Lung (tissue), 11 donors: ENCODE measurements at regions not wholly inside any gene's neighbourhood (a gene's known extent, or its start where the extent isn't known, plus 50 kb on each side); places are given as distances from the start of the nearest gene placed in this dataset.

Experiments used
- ATAC-seq: fragments of 200-7000 bp; cut with Tn5 transposase; one replicate; pipeline ENCODE4 v1.9.1; 2020; ENCODE audit warnings: moderate number of reproducible peaks; ENCODE audit not compliant: insufficient read depth, low FRiP score
- DNase-seq, 3 donors: peaks; one replicate each; pipeline ENCODE4 v3.0.0-alpha.2; 2013 to 2017
- H3K27ac ChIP-seq, 2 donors: one replicate each; pipeline ENCODE4 v1.5.1; 2013; ENCODE audit warnings: mild to moderate bottlenecking in 2 of 2, moderate library complexity in 2 of 2, control low read depth in 1 of 2, inconsistent platforms in 1 of 2, low read depth in 1 of 2, low read length in 1 of 2
- H3K27me3 ChIP-seq, 3 donors: one replicate each; pipeline ENCODE4 v1.5.1; 2013; ENCODE audit warnings: low read length in 2 of 3; ENCODE audit not compliant: control insufficient read depth in 3 of 3, insufficient read depth in 3 of 3
- H3K36me3 ChIP-seq, 4 donors: one replicate each; pipeline ENCODE4 v1.5.1; 2013; ENCODE audit warnings: low read length in 4 of 4, mild to moderate bottlenecking in 1 of 4, moderate library complexity in 1 of 4; ENCODE audit not compliant: control insufficient read depth in 4 of 4, insufficient read depth in 4 of 4
- H3K4me1 ChIP-seq, 5 donors: one replicate each; pipeline ENCODE4 v1.5.1; 2013; ENCODE audit warnings: low read length in 5 of 5, mild to moderate bottlenecking in 2 of 5, moderate library complexity in 1 of 5; ENCODE audit not compliant: control insufficient read depth in 5 of 5, insufficient read depth in 5 of 5
- H3K4me3 ChIP-seq: one replicate; pipeline ENCODE4 v1.5.1; 2013; ENCODE audit warnings: mild to moderate bottlenecking, control low read depth, moderate library complexity
- H3K9ac ChIP-seq, 2 donors: one replicate each; pipeline ENCODE4 v1.5.1; 2013; ENCODE audit warnings: low read length in 2 of 2, control low read depth in 1 of 2; ENCODE audit not compliant: insufficient read depth in 1 of 2
- H3K9me3 ChIP-seq, 4 donors: one replicate each; pipeline ENCODE4 v1.5.1; 2013; ENCODE audit warnings: low read length in 3 of 4, mild to moderate bottlenecking in 1 of 4, moderate library complexity in 1 of 4; ENCODE audit not compliant: control insufficient read depth in 4 of 4, insufficient read depth in 3 of 4
- CTCF ChIP-seq: IDR thresholded peaks from 2 replicates; pipeline ENCODE4 v1.5.1; 2012; ENCODE audit warnings: mild to moderate bottlenecking; ENCODE audit errors: control extremely low read depth, extremely low read depth
- WGBS, 2 donors: extraction: QIAGEN DNeasy Blood & Tissue Kit; methylation state at CpG; one replicate each; pipeline ENCODE4 v1.1.7; 2013; 5-methylcytosine and 5-hydroxymethylcytosine counted together
- donor health status: control.
- donor health status: control.
- donor health status: Bipolar disorder and iron deficiency.
- donor health status: healthy.
- donor health status: DM: yes; HTN: yes; CAD: no.

GRCh38 chr1:82604524-82604923 lies 803.8 kb downstream of the ADGRL2 start:
- Histone ChIP-seq H3K9ac (no peak overlapping the region), H3K4me3 (no peak overlapping the region), H3K4me1 (peaks cover 0 to 3% (median 0%) of the 10 kb centered on the region in 5 donors), H3K36me3 (no peaks in the 10 kb centered on the region), H3K27ac (no peak overlapping the region), H3K27me3 (no peaks in the 10 kb centered on the region), H3K9me3 (no peaks in the 10 kb centered on the region)
- DNase-seq (peak in 1 of 3 donors; percentile 18), ATAC-seq (no peak)
- 72% methylated on average over 4 of the region's 4 CpGs for WGBS, 2 donors
- TF ChIP-seq CTCF: no peak

- no peak for DNase-seq
- H3K9me3 ChIP-seq: no peaks in the 10 kb centered on the region
- H3K27me3 ChIP-seq: no peaks in the 10 kb centered on the region
- H3K36me3 ChIP-seq: no peaks in the 10 kb centered on the region
- H3K9ac ChIP-seq: no peak overlapping the region
- peaks cover 0 to 25% (median 0%) of the 10 kb centered on the region in 5 donors for H3K4me1 ChIP-seq
- TF ChIP-seq CTCF: no peak
- no peak for ATAC-seq
- no peak overlapping the region for H3K4me3 ChIP-seq
- no peak overlapping the region for H3K27ac ChIP-seq
Observed at GRCh38 chr1:82600314-82600713, 799.6 kb downstream of the ADGRL2 start.

GRCh38 chr1:82598812-82599211 lies 798.1 kb downstream of the ADGRL2 start:
- H3K36me3 ChIP-seq: no peaks in the 10 kb centered on the region
- H3K27me3 ChIP-seq: no peaks in the 10 kb centered on the region
- H3K27ac ChIP-seq: no peak overlapping the region
- H3K9me3 ChIP-seq: no peaks in the 10 kb centered on the region
- DNase-seq (no peak), ATAC-seq (no peak)
- no peak overlapping the region for H3K9ac ChIP-seq
- H3K4me3 ChIP-seq: no peak overlapping the region
- peaks cover 0 to 26% (median 0%) of the 10 kb centered on the region in 5 donors for H3K4me1 ChIP-seq
- no peak for TF ChIP-seq CTCF

- H3K27ac ChIP-seq: no peak overlapping the region
- no peaks in the 10 kb centered on the region for H3K9me3 ChIP-seq
- DNase-seq (peak in 1 of 3 donors; percentile 63), ATAC-seq (no peak)
- H3K9ac ChIP-seq: no peak overlapping the region
- no peak overlapping the region for H3K4me3 ChIP-seq
- H3K36me3 ChIP-seq: no peaks in the 10 kb centered on the region
- H3K4me1 ChIP-seq: peaks cover 0 to 30% (median 0%) of the 10 kb centered on the region in 5 donors
- no peak for TF ChIP-seq CTCF
- H3K27me3 ChIP-seq: no peaks in the 10 kb centered on the region
Observed at GRCh38 chr1:82598337-82598736, 797.6 kb downstream of the ADGRL2 start.
